ENCODE measurements at regions not wholly inside any gene's neighbourhood (a gene's known extent, or its start where the extent isn't known, plus 50 kb on each side); places are given as distances from the start of the nearest gene placed in this dataset.

DNA sequence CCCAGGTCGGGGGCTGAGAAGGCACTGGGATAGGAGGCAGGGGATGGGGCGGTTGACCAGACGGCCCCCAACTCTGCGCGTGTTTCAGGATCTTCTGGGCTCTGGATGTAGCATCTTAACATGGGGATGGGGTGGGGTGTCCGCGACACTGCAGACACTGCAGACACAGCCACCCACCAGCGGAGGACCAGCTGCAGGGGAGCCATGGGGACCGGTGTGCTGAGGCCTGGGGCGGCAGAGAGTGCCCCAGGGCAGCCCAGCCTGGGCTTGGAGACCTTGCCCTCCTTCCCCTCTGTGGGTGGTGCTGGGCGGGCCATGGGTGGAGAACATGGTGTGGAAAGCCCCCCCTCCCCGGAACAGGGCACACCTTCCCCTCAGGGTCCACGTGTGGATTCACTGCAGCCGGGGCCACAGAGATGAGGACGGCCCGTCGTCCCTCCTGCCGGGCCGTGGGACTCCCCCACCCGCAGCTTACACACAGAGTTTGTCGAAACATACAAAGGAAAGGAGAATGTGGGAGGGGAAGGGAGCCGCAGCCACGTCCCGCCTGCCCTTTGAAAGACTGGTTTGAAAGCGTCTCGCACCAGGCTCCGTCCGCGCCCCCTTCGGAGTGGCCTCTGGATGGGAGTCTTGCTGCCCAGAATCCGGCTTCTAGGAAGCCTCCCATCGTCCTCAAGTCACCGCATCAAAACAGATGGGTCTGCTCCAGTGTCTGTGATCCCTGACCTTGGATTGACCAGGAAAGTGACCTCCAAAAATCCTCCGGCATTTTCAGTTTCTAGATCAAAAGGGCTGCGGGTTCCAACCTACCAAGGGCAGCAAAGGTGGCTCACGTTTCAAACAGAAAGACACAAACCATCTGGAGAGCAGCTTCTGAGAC is 91.5 kb upstream of the TCERG1L start:
- no peak for TF ChIP-seq CTCF (IDR thresholded peaks at IDR 0.05)
- TF ChIP-seq POLR2A (IDR thresholded peaks at IDR 0.05; ENCODE audit: low read depth) = no peak
- TF ChIP-seq EP300 (IDR thresholded peaks at IDR 0.05) = no peak
- no peak for TF ChIP-seq POLR2AphosphoS5 (IDR thresholded peaks at IDR 0.05)
